ENCODE measurements at regions not wholly inside any gene's neighbourhood (a gene's known extent, or its start where the extent isn't known, plus 50 kb on each side); places are given as distances from the start of the nearest gene placed in this dataset.
"Not testable (repeated sequence)": the region's sequence is repeated elsewhere in the genome, so short reads cannot be mapped to it uniquely, and the experiment has no call there.

DNA sequence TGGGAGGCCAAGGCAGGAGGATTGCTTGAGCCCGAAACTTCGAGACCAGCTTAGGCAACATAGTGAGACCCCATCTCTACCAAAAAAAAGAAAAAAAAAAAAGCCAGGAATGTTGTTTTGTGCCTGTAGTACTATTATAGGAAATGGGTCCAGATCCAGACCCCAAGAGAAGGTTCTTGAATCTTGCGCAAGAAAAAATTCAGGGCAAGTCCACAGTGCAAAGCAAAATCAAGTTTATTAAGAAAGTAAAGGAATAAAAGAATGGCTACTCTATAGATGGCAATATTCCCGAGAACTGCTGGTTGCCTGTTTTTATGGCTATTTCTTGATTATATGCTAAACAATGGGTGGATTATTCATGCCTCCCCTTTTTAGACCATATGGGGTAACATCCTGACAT lies 51.2 kb upstream of the RDX start:
- Histone ChIP-seq H3K9ac (ENCODE audit: low read length) (no peak overlapping the region), H3K36me3 (ENCODE audit: control insufficient read depth, insufficient read depth, low read length) (no peaks in the 10 kb centered on the region), H3K9me3 (ENCODE audit: control insufficient read depth, insufficient read depth, low read depth, low read length) (no peaks in the 10 kb centered on the region), H3K27me3 (ENCODE audit: control insufficient read depth, insufficient read depth, low read length) (no peaks in the 10 kb centered on the region), H3K27ac (ENCODE audit: low read depth, low read length) (no peak overlapping the region), H3K4me1 (ENCODE audit: control insufficient read depth, insufficient read depth, low read length) (no peaks in the 10 kb centered on the region; the same call in 1 of the 2 replicates), H3K4me3 (ENCODE audit: low read depth, low read length) (no peak overlapping the region)

DNA sequence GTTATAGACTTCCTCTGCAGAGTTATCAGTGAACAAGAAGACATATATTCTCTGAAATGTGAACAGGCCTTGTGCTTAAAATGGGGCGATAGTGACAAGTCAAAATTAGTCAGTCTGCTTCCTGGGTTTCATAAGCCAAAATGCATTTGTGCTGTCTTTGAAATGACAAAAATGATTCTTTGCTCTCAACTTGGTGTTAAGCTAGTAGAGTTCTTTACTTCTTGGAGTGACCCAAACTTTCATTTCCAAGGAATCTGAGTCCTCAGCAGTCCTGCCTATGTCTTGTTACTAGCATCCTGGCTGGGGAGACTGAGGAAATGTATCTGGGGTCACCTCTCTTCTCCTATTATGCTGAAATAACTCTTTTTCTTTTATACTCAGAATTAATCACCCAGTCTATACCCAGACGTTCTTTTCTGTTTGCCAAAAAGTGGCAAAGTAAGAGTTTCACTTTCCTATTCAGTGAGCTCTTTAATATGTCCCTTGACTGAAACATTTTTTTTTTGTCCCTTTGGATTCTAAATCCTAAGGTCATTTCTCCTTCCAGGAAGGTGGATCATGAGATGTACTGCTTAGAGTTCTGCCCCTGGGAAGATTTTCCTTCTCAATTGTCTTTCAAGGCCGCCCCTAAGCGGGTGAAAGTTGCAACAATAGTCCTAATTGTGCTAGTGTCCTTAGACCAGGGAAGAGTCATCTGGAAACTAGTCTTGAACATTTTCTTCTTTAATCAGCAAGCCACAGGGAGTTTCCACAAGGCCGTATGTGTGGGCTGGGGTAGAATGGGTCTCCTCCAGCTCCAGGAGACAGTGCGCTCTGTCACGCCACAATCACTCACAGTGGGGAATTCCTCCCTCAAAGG lies 53.0 kb upstream of the RDX start:
- Histone ChIP-seq H3K36me3 (ENCODE audit: control insufficient read depth, insufficient read depth, low read length) (no peaks in the 10 kb centered on the region), H3K9me3 (ENCODE audit: control insufficient read depth, insufficient read depth, low read depth, low read length) (no peaks in the 10 kb centered on the region), H3K27me3 (ENCODE audit: control insufficient read depth, insufficient read depth, low read length) (no peaks in the 10 kb centered on the region), H3K27ac (ENCODE audit: low read depth, low read length) (no peak overlapping the region), H3K4me3 (ENCODE audit: low read depth, low read length) (no peak overlapping the region), H3K4me1 (ENCODE audit: control insufficient read depth, insufficient read depth, low read length) (no peaks in the 10 kb centered on the region; the same call in 1 of the 2 replicates), H3K9ac (ENCODE audit: low read length) (no peak overlapping the region)

DNA sequence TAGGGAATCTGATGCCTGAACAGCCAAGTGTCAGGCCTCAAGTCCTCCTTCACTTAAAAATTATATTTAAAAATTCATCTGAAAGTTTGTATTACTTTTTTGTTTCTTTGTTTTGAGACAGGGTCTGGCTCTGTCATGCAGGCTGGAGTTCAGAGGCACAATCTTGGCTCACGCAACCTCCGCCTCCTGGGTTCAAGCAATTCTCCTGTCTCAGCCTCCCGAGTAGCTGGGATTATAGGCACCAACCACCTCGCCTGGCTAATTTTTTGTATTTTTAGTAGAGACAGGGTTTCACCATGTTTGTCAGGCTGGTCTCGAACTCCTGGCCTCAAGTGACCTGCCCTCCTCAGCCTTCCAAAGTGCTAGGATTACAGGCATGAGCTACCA lies 53.6 kb upstream of the RDX start:
- not testable (repeated sequence) for H3K4me3 ChIP-seq (ENCODE audit: low read depth, low read length); H3K9ac ChIP-seq (ENCODE audit: low read length); H3K4me1 ChIP-seq (ENCODE audit: control insufficient read depth, insufficient read depth, low read length); H3K9me3 ChIP-seq (ENCODE audit: control insufficient read depth, insufficient read depth, low read depth, low read length); H3K27me3 ChIP-seq (ENCODE audit: control insufficient read depth, insufficient read depth, low read length); H3K36me3 ChIP-seq (ENCODE audit: control insufficient read depth, insufficient read depth, low read length); H3K27ac ChIP-seq (ENCODE audit: low read depth, low read length)

DNA sequence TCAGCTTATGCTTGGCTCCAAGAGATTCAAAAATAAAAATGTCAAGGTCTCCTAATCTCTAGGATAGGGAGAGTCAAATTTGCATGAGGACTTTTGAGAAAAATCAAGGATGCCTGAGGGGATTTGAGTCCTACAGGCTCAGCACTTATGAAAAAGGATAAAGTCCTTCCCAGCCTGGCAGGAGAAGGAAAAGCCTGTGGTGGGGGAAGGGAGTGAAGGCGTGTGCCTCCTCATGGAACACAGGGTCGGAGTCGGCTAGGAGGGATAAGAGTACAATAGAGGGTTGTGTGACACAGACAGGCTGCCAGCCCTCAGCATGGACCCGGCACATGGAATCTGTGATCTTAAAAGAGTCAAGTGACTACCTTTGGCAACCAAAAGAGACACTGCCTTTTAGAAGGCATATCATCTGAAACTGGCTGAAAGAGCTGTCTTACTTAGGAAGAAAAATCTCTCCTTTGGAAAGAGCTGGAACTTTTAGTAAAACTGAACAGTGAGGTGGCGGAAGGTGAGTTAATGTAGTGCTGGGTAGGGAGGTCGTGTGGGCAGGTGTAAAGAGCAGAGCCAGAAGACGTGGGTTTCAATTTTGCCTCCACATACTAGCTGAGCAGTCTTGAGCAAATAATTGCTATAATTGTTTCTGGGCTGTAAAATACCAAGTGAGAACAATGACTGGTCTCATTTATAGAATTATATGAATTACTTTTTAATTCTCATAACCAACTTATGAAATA lies 58.8 kb upstream of the RDX start:
- H3K4me1 ChIP-seq (ENCODE audit: control insufficient read depth, insufficient read depth, low read length): peaks cover 19% of the 10 kb centered on the region
- no peaks in the 10 kb centered on the region for H3K9me3 ChIP-seq (ENCODE audit: control insufficient read depth, insufficient read depth, low read depth, low read length)
- no peaks in the 10 kb centered on the region for H3K27me3 ChIP-seq (ENCODE audit: control insufficient read depth, insufficient read depth, low read length)
- H3K27ac ChIP-seq (ENCODE audit: low read depth, low read length): no peak overlapping the region
- H3K9ac ChIP-seq (ENCODE audit: low read length): no peak overlapping the region
- no peak overlapping the region for H3K4me3 ChIP-seq (ENCODE audit: low read depth, low read length)
- no peaks in the 10 kb centered on the region for H3K36me3 ChIP-seq (ENCODE audit: control insufficient read depth, insufficient read depth, low read length)

DNA sequence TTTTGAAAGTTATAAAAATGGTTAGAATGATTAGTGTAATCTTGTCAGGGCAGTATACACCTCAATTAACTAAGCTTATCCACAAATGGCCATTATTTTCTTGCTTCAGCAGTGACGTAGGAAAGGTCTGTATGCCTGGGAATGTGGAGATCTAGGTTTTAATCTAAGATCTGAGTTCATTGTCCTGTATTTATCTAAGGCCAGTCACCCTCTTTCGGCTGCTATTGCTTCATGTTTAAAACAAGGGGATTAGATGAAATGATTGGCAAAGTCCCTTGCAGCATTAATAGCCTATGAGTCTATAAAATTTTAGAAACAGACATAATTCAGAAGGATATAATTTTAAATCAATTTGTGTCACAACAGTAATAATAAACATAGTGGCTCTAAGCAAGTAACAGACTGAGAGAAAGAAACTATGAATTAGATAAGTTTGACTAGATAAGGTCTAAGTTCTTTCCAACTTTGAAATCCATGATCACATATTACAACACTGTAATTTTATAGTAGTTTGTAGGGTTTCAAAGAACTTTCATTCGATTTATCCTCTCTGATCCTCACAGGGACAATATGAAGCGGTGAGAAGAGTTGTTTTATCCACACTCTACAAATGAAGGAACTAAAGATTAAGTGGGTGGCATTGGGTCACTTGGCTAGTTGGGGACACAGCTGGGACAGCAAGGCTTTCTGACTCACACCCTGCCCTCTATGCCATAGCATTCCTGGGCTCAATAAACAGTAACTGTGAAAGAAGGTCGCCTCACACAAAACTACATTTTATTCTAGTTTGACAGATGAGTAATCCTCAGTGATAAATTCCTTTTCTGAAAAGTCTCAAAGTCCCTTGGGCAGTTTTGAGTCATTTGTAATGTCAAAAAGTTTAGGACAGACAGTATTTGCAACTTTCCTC lies 60.6 kb upstream of the RDX start:
- no peaks in the 10 kb centered on the region for H3K9me3 ChIP-seq (ENCODE audit: control insufficient read depth, insufficient read depth, low read depth, low read length)
- no peak overlapping the region for H3K4me3 ChIP-seq (ENCODE audit: low read depth, low read length)
- no peak overlapping the region for H3K9ac ChIP-seq (ENCODE audit: low read length)
- no peak overlapping the region; the same call in 1 of the 2 replicates for H3K27ac ChIP-seq (ENCODE audit: low read depth, low read length)
- peaks cover 19% of the 10 kb centered on the region for H3K4me1 ChIP-seq (ENCODE audit: control insufficient read depth, insufficient read depth, low read length)
- H3K27me3 ChIP-seq (ENCODE audit: control insufficient read depth, insufficient read depth, low read length): no peaks in the 10 kb centered on the region
- no peaks in the 10 kb centered on the region for H3K36me3 ChIP-seq (ENCODE audit: control insufficient read depth, insufficient read depth, low read length)

DNA sequence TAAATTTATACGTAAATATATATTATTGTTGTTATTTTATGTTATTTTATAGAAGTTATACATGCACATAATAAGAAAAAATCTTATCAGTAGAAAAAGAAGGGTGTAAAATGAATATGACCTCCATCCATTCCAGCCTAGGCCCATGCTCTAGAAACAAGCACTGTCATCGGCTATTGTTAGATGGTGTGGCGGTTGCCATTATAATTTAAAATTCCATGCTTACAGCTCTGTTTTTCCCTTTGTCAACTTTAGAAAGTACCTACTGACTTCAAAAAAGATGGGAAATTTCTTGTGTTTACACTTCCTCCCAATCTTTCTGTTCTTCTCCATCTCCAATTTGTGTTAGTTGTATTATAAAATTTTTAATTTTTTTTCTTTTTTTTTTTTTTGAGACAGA lies 61.9 kb upstream of the RDX start:
- H3K36me3 ChIP-seq (ENCODE audit: control insufficient read depth, insufficient read depth, low read length): no peaks in the 10 kb centered on the region
- H3K27me3 ChIP-seq (ENCODE audit: control insufficient read depth, insufficient read depth, low read length): no peaks in the 10 kb centered on the region
- no peaks in the 10 kb centered on the region for H3K9me3 ChIP-seq (ENCODE audit: control insufficient read depth, insufficient read depth, low read depth, low read length)
- no peak overlapping the region for H3K27ac ChIP-seq (ENCODE audit: low read depth, low read length)
- no peak overlapping the region for H3K4me3 ChIP-seq (ENCODE audit: low read depth, low read length)
- peaks cover 29% of the 10 kb centered on the region for H3K4me1 ChIP-seq (ENCODE audit: control insufficient read depth, insufficient read depth, low read length)
- no peak overlapping the region for H3K9ac ChIP-seq (ENCODE audit: low read length)

DNA sequence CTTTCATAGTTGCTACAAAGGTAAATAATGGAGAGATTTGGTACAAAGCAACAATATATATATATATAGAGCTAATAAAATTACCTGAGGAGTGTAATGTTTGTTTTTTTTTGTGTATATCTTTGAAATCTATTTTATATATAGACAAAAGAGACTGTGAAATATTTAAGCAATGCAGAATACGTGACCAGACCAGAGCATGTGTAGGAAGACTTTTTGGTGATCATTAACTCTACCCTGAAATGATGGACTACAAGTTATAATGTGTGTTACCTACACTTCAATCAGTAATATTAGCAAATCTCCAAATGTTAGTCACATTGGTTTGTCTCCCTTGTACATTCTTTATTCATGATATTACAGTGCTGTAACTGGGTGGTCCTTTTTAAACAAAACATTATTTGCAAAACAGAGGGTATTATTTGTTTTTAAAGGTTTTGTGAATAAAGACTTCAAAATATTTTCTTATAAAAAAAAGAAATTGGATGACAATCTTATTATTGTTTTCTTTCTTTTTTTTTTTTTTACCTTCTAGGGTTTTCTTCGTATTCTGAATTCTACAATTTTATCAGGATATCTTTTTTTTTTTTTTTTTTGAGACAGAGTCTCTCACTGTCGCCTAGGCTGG lies 64.5 kb upstream of the RDX start:
- H3K4me1 ChIP-seq (ENCODE audit: control insufficient read depth, insufficient read depth, low read length): peaks cover 25% of the 10 kb centered on the region
- not testable (repeated sequence) for H3K9ac ChIP-seq (ENCODE audit: low read length); H3K4me3 ChIP-seq (ENCODE audit: low read depth, low read length); H3K27ac ChIP-seq (ENCODE audit: low read depth, low read length); H3K27me3 ChIP-seq (ENCODE audit: control insufficient read depth, insufficient read depth, low read length); H3K9me3 ChIP-seq (ENCODE audit: control insufficient read depth, insufficient read depth, low read depth, low read length); H3K36me3 ChIP-seq (ENCODE audit: control insufficient read depth, insufficient read depth, low read length)

DNA sequence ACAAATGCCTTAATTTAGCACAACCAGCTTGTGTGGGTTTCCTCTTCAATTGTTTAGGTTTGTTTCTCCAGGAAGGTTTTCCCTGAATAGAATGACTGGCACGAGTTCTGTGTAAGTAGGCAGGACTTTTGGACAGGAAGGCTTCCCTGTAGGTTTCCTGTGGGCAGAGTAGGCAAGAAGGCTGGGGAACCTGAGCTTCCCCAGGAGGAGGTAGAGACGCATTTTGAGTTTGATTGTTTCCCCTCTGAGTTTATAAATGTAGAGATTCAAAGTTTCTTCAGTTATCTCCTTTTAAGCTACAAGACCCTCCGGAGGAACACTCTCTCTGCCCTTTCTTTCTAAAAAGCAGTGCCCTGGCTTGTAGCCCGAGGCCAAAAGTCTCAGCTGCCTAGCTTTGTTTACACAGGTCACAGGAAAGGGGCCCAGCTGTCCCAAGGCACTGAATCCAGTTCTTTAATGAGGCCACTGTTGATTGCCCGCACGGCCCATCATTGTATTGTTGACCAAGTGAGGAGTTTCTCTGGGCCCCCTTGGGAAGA lies 66.6 kb upstream of the RDX start:
- no peak overlapping the region for H3K9ac ChIP-seq (ENCODE audit: low read length)
- H3K36me3 ChIP-seq (ENCODE audit: control insufficient read depth, insufficient read depth, low read length): no peaks in the 10 kb centered on the region
- H3K4me3 ChIP-seq (ENCODE audit: low read depth, low read length): peak overlapping the region; percentile 4; the same call in 1 of the 2 replicates

DNA sequence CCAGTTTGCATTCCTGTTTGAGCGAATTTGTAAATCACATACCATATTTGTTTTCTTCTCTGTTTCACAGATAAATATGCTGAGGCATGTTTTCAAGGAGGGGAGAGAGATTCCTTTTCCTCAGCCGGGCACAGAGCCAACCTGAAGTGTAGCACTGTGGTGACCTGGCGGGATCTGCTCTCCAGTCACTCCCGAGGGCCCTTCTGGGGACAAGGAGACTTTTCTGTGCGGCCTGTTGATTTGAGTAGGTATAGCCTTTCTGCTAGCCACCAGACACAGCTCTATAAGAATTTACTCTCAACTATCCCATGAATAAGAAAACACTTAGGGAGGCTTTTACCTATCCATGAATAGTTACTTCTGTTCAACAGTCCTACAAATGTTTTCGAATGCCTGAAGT lies 63.5 kb upstream of the FDX1 start:
- no peaks in the 10 kb centered on the region for H3K27me3 ChIP-seq (ENCODE audit: control insufficient read depth, insufficient read depth, low read length)
- peaks cover 14% of the 10 kb centered on the region for H3K4me1 ChIP-seq (ENCODE audit: control insufficient read depth, insufficient read depth, low read length)
- no peak overlapping the region for H3K9ac ChIP-seq (ENCODE audit: low read length)
- H3K36me3 ChIP-seq (ENCODE audit: control insufficient read depth, insufficient read depth, low read length): no peaks in the 10 kb centered on the region
- peaks cover 5% of the 10 kb centered on the region for H3K9me3 ChIP-seq (ENCODE audit: control insufficient read depth, insufficient read depth, low read depth, low read length)
- H3K27ac ChIP-seq (ENCODE audit: low read depth, low read length): no peak overlapping the region
- H3K4me3 ChIP-seq (ENCODE audit: low read depth, low read length): no peak overlapping the region

More for the DNA sequence above, 66.6 kb upstream of the RDX start:
- H3K4me1 ChIP-seq (ENCODE audit: control insufficient read depth, insufficient read depth, low read length): peaks cover 14% of the 10 kb centered on the region
- H3K27ac ChIP-seq (ENCODE audit: low read depth, low read length): peak overlapping the region; percentile 44
- no peaks in the 10 kb centered on the region for H3K27me3 ChIP-seq (ENCODE audit: control insufficient read depth, insufficient read depth, low read length)
- peaks cover 2% of the 10 kb centered on the region for H3K9me3 ChIP-seq (ENCODE audit: control insufficient read depth, insufficient read depth, low read depth, low read length)

DNA sequence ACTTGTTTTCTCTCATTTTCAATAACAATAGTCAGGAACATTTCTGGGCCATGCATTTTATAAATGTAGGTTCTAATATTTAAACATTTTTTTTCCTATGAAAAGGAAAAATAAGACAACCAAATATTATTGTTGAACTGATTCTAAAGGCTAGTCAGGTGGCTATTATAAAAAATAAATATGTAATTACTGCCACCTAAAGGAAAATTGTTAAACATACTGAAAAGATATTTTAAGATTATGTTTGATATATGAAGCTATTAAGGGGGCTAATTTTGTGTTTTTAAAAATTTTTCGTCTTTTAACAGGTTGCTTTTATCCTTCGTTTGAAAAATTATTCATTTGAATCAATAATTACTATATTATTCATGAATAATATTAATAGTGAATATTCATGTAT lies 62.2 kb upstream of the FDX1 start:
- no peaks in the 10 kb centered on the region for H3K27me3 ChIP-seq (ENCODE audit: control insufficient read depth, insufficient read depth, low read length)
- H3K9me3 ChIP-seq (ENCODE audit: control insufficient read depth, insufficient read depth, low read depth, low read length): peaks cover 5% of the 10 kb centered on the region
- H3K9ac ChIP-seq (ENCODE audit: low read length): no peak overlapping the region
- H3K4me1 ChIP-seq (ENCODE audit: control insufficient read depth, insufficient read depth, low read length): peaks cover 11% of the 10 kb centered on the region
- no peak overlapping the region for H3K4me3 ChIP-seq (ENCODE audit: low read depth, low read length)
- H3K27ac ChIP-seq (ENCODE audit: low read depth, low read length): no peak overlapping the region
- no peaks in the 10 kb centered on the region for H3K36me3 ChIP-seq (ENCODE audit: control insufficient read depth, insufficient read depth, low read length)
